ENCODE measurements at regions not wholly inside any gene's neighbourhood (a gene's known extent, or its start where the extent isn't known, plus 50 kb on each side); places are given as distances from the start of the nearest gene placed in this dataset.
"Not testable (repeated sequence)": the region's sequence is repeated elsewhere in the genome, so short reads cannot be mapped to it uniquely, and the experiment has no call there.

GRCh38 chr13:61275251-61275650 is 140.4 kb downstream of the PCDH20 start:
- Histone ChIP-seq H3K27me3 (replicated peaks; ENCODE audit: control insufficient read depth, insufficient read depth, low read length) (no peaks in the 10 kb centered on the region), H3K36me3 (ENCODE audit: control insufficient read depth, insufficient read depth, low read length) (no peaks in the 10 kb centered on the region)
- TF ChIP-seq CTCF (IDR thresholded peaks at IDR 0.05; ENCODE audit: insufficient read depth, low read length, poor library complexity, severe bottlenecking) = no peak

GRCh38 chr13:61266896-61267295 is 148.8 kb downstream of the PCDH20 start:
- not testable (repeated sequence) for DNase-seq (ENCODE audit: extremely low read depth, insufficient read length); H3K27me3 ChIP-seq (replicated peaks; ENCODE audit: control insufficient read depth, insufficient read depth, low read length); H3K36me3 ChIP-seq (ENCODE audit: control insufficient read depth, insufficient read depth, low read length); H3K4me3 ChIP-seq (replicated peaks; ENCODE audit: low read depth, low read length)

More at GRCh38 chr13:61275251-61275650, 140.4 kb downstream of the PCDH20 start:
- DNase-seq (ENCODE audit: extremely low read depth, insufficient read length) = no peak
- no peak overlapping the region for H3K4me3 ChIP-seq (replicated peaks; ENCODE audit: low read depth, low read length)

GRCh38 chr13:61261746-61262472 is 153.7 kb downstream of the PCDH20 start:
- Histone ChIP-seq H3K27me3 (replicated peaks; ENCODE audit: control insufficient read depth, insufficient read depth, low read length) (no peaks in the 10 kb centered on the region), H3K4me3 (replicated peaks; ENCODE audit: low read depth, low read length) (no peak overlapping the region), H3K36me3 (ENCODE audit: control insufficient read depth, insufficient read depth, low read length) (no peaks in the 10 kb centered on the region)
- DNase-seq (ENCODE audit: extremely low read depth, insufficient read length) = no peak
- TF ChIP-seq CTCF (IDR thresholded peaks at IDR 0.05; ENCODE audit: insufficient read depth, low read length, poor library complexity, severe bottlenecking) = no peak

- no peak for TF ChIP-seq CTCF (IDR thresholded peaks at IDR 0.05; ENCODE audit: insufficient read depth, low read length, poor library complexity, severe bottlenecking)
- Histone ChIP-seq H3K27me3 (replicated peaks; ENCODE audit: control insufficient read depth, insufficient read depth, low read length) (no peaks in the 10 kb centered on the region), H3K36me3 (ENCODE audit: control insufficient read depth, insufficient read depth, low read length) (no peaks in the 10 kb centered on the region), H3K4me3 (replicated peaks; ENCODE audit: low read depth, low read length) (no peak overlapping the region)
- DNase-seq (ENCODE audit: extremely low read depth, insufficient read length) = no peak
Measured at GRCh38 chr13:61258185-61258584, 157.5 kb downstream of the PCDH20 start.

- no peaks in the 10 kb centered on the region for H3K27me3 ChIP-seq (replicated peaks; ENCODE audit: control insufficient read depth, insufficient read depth, low read length)
- no peak for DNase-seq (ENCODE audit: extremely low read depth, insufficient read length)
- no peaks in the 10 kb centered on the region for H3K36me3 ChIP-seq (ENCODE audit: control insufficient read depth, insufficient read depth, low read length)
- peak; percentile 16 for TF ChIP-seq CTCF (IDR thresholded peaks at IDR 0.05; ENCODE audit: insufficient read depth, low read length, poor library complexity, severe bottlenecking)
- no peak overlapping the region for H3K4me3 ChIP-seq (replicated peaks; ENCODE audit: low read depth, low read length)
Measured at GRCh38 chr13:61255040-61255796, 160.4 kb downstream of the PCDH20 start.

GRCh38 chr13:61253105-61253877 is 162.4 kb downstream of the PCDH20 start:
- Histone ChIP-seq H3K27me3 (replicated peaks; ENCODE audit: control insufficient read depth, insufficient read depth, low read length) (no peaks in the 10 kb centered on the region), H3K4me3 (replicated peaks; ENCODE audit: low read depth, low read length) (no peak overlapping the region), H3K36me3 (ENCODE audit: control insufficient read depth, insufficient read depth, low read length) (no peaks in the 10 kb centered on the region)
- no peak for TF ChIP-seq CTCF (IDR thresholded peaks at IDR 0.05; ENCODE audit: insufficient read depth, low read length, poor library complexity, severe bottlenecking)
- no peak for DNase-seq (ENCODE audit: extremely low read depth, insufficient read length)
